ENCODE measurements at regions not wholly inside any gene's neighbourhood (a gene's known extent, or its start where the extent isn't known, plus 50 kb on each side); places are given as distances from the start of the nearest gene placed in this dataset.

- POLR2A ChIA-PET = interaction anchor here (0.5 kb wide), 1 partner anchor 26 kb away, joined by 7 read pairs; no protein-coding TSS in a partner anchor
Observed at GRCh38 chr4:130668859-130669258, 1572.9 kb downstream of the C4orf33 start.

GRCh38 chr4:130675266-130675665 lies 1579.3 kb downstream of the C4orf33 start:
- Mint-ChIP-seq H3K27ac (ENCODE audit: unreplicated experiment) (no peak overlapping the region), H3K4me1 (ENCODE audit: low read depth, unreplicated experiment) (peaks cover 7% of the 10 kb centered on the region), H3K9me3 (ENCODE audit: unreplicated experiment) (no peaks in the 10 kb centered on the region), H3K27me3 (ENCODE audit: insufficient read depth, unreplicated experiment) (no peaks in the 10 kb centered on the region), H3K36me3 (ENCODE audit: insufficient read depth, unreplicated experiment) (no peaks in the 10 kb centered on the region), H3K4me3 (ENCODE audit: unreplicated experiment) (no peak overlapping the region)
- intact Hi-C loops (cut with micrococcal nuclease; ENCODE audit: unreplicated experiment) = no loop called here
- H3K27me3 ChIP-seq (replicated peaks; ENCODE audit: control insufficient read depth, insufficient read depth, low read length) = no peaks in the 10 kb centered on the region
- DNase-seq = no peak
- no peaks in the 10 kb centered on the region for H3K9me3 ChIP-seq
- BruUV-seq (replicated peaks) = no TSS peak
- CTCF ChIA-PET = interaction anchor here (0.6 kb wide), 1 partner anchor 179 kb away, joined by 5 read pairs; no protein-coding TSS in a partner anchor
- H3K36me3 ChIP-seq (ENCODE audit: control insufficient read depth, insufficient read depth, low read length) = no peaks in the 10 kb centered on the region
- TF ChIP-seq CTCF (IDR thresholded peaks at IDR 0.05; ENCODE audit: insufficient read depth in 1 of 2, low read depth in 1 of 2, low read length in 1 of 2, severe bottlenecking in 1 of 2, unreplicated experiment in 1 of 2) = no peak
- H3K4me1 ChIP-seq = no peaks in the 10 kb centered on the region
- no peak overlapping the region for H3K4me3 ChIP-seq (ENCODE audit: low read depth, low read length)
- POLR2A ChIA-PET = no interaction called here

More at GRCh38 chr4:130668859-130669258, 1572.9 kb downstream of the C4orf33 start:
- no TSS peak for BruUV-seq (replicated peaks)
- Mint-ChIP-seq H3K27ac (ENCODE audit: unreplicated experiment) (no peak overlapping the region), H3K36me3 (ENCODE audit: insufficient read depth, unreplicated experiment) (no peaks in the 10 kb centered on the region), H3K4me1 (ENCODE audit: low read depth, unreplicated experiment) (no peaks in the 10 kb centered on the region), H3K9me3 (ENCODE audit: unreplicated experiment) (no peaks in the 10 kb centered on the region), H3K4me3 (ENCODE audit: unreplicated experiment) (no peak overlapping the region), H3K27me3 (ENCODE audit: insufficient read depth, unreplicated experiment) (no peaks in the 10 kb centered on the region)
- Histone ChIP-seq H3K9me3 (no peaks in the 10 kb centered on the region), H3K36me3 (ENCODE audit: control insufficient read depth, insufficient read depth, low read length) (no peaks in the 10 kb centered on the region), H3K4me3 (ENCODE audit: low read depth, low read length) (no peak overlapping the region), H3K4me1 (no peaks in the 10 kb centered on the region), H3K27me3 (replicated peaks; ENCODE audit: control insufficient read depth, insufficient read depth, low read length) (no peaks in the 10 kb centered on the region)
- CTCF ChIA-PET = no interaction called here
- intact Hi-C loops (cut with micrococcal nuclease; ENCODE audit: unreplicated experiment) = no loop called here
- no peak for DNase-seq
- no peak for TF ChIP-seq CTCF (IDR thresholded peaks at IDR 0.05; ENCODE audit: insufficient read depth in 1 of 2, low read depth in 1 of 2, low read length in 1 of 2, severe bottlenecking in 1 of 2, unreplicated experiment in 1 of 2)

- Histone ChIP-seq H3K4me3 (ENCODE audit: low read depth, low read length) (no peak overlapping the region), H3K27me3 (replicated peaks; ENCODE audit: control insufficient read depth, insufficient read depth, low read length) (no peaks in the 10 kb centered on the region), H3K9me3 (no peaks in the 10 kb centered on the region), H3K4me1 (no peaks in the 10 kb centered on the region), H3K36me3 (ENCODE audit: control insufficient read depth, insufficient read depth, low read length) (no peaks in the 10 kb centered on the region)
- Mint-ChIP-seq H3K4me3 (ENCODE audit: unreplicated experiment) (no peak overlapping the region), H3K36me3 (ENCODE audit: insufficient read depth, unreplicated experiment) (no peaks in the 10 kb centered on the region), H3K27ac (ENCODE audit: unreplicated experiment) (no peak overlapping the region), H3K4me1 (ENCODE audit: low read depth, unreplicated experiment) (no peaks in the 10 kb centered on the region), H3K27me3 (ENCODE audit: insufficient read depth, unreplicated experiment) (no peaks in the 10 kb centered on the region), H3K9me3 (ENCODE audit: unreplicated experiment) (no peaks in the 10 kb centered on the region)
- ChIA-PET CTCF (no interaction called here), POLR2A (no interaction called here)
- BruUV-seq (replicated peaks) = no TSS peak
- no peak for DNase-seq
- no peak for TF ChIP-seq CTCF (IDR thresholded peaks at IDR 0.05; ENCODE audit: insufficient read depth in 1 of 2, low read depth in 1 of 2, low read length in 1 of 2, severe bottlenecking in 1 of 2, unreplicated experiment in 1 of 2)
- intact Hi-C loops (cut with micrococcal nuclease; ENCODE audit: unreplicated experiment) = loop anchor here (10.0 kb wide), 1 partner anchor 124 kb away; no protein-coding TSS in a partner anchor
Observed at GRCh38 chr4:130689181-130689580, 1593.2 kb downstream of the C4orf33 start.

Data from Caco-2 (cell line).